H1 (cell line): ENCODE measurements at regions not wholly inside any gene's neighbourhood (a gene's known extent, or its start where the extent isn't known, plus 50 kb on each side); places are given as distances from the start of the nearest gene placed in this dataset.
"Not testable (repeated sequence)": the region's sequence is repeated elsewhere in the genome, so short reads cannot be mapped to it uniquely, and the experiment has no call there.

Experiments
- CTCF ChIA-PET: fragments of 300-600 bp; sonication (Branson Sonifier 250); formaldehyde crosslinking; loops from one replicate; lab custom pipeline; 2021; ENCODE audit not compliant: partially characterized antibody; lab: Charles Lee
- POLR2A ChIA-PET: fragments of 300-600 bp; sonication (Branson Sonifier 250); formaldehyde crosslinking; loops from one replicate; lab custom pipeline; 2021; ENCODE audit warnings: inconsistent platforms; ENCODE audit not compliant: partially characterized antibody; lab: Charles Lee
- DNase-seq, 2 experiments: peaks; one replicate each; pipeline versions ENCODE4 v3.0.0 to v3.0.0-alpha.2; 2010 to 2022; ENCODE audit warnings: low spot score in 2 of 2, low read depth in 1 of 2, mixed read lengths in 1 of 2
- FAIRE-seq: peaks from 2 replicates; lab custom pipeline; 2011; peaks lifted over from hg19 to GRCh38; lab: Jason Lieb, UNC
- H2AFZ ChIP-seq: 2 replicates; pipeline ENCODE4 v1.8.1; 2012; ENCODE audit warnings: low read length, inconsistent platforms
- H2AK5ac ChIP-seq: 2 replicates; pipeline ENCODE4 v1.6.1; 2013; ENCODE audit warnings: low read depth, low read length
- H2BK120ac ChIP-seq: replicated peaks from 2 replicates; pipeline ENCODE3; 2013; ENCODE audit warnings: low read depth, low read length, inconsistent platforms
- H2BK12ac ChIP-seq: 2 replicates; pipeline ENCODE4 v1.6.1; 2013; ENCODE audit warnings: low read depth, low read length
- H2BK15ac ChIP-seq: 2 replicates; pipeline ENCODE4 v1.6.1; 2013; ENCODE audit warnings: low read length
- H2BK20ac ChIP-seq: 2 replicates; pipeline ENCODE4 v1.6.1; 2013; ENCODE audit warnings: low read length
- H2BK5ac ChIP-seq: 2 replicates; pipeline ENCODE4 v1.6.1; 2013; ENCODE audit warnings: low read depth, low read length
- H3K14ac ChIP-seq: 2 replicates; pipeline ENCODE4 v1.6.1; 2013; ENCODE audit warnings: inconsistent platforms; ENCODE audit not compliant: insufficient read length
- H3K18ac ChIP-seq: 2 replicates; pipeline ENCODE4 v1.6.1; 2013; ENCODE audit warnings: low read length; ENCODE audit errors: extremely low read depth
- H3K23ac ChIP-seq: 2 replicates; pipeline ENCODE4 v1.6.1; 2013; ENCODE audit warnings: inconsistent platforms; ENCODE audit not compliant: insufficient read length
- H3K23me2 ChIP-seq: 2 replicates; pipeline ENCODE4 v1.6.1; 2013; ENCODE audit warnings: low read depth, low read length
- H3K27ac ChIP-seq: 2 replicates; pipeline ENCODE4 v1.6.1; 2011; ENCODE audit warnings: low read depth, low read length, inconsistent platforms
- H3K27me3 ChIP-seq, 4 experiments: replicated peaks in 1 of 4; 1 replicate in 1 of 4; 2 replicates in 3 of 4; pipeline versions ENCODE4 v1.6.1 to v1.8.1; 2011 to 2013; ENCODE audit warnings: low read length in 3 of 4, mild to moderate bottlenecking in 3 of 4, inconsistent platforms in 2 of 4, mixed read lengths in 2 of 4, moderate library complexity in 1 of 4; ENCODE audit not compliant: control insufficient read depth in 3 of 4, insufficient read depth in 3 of 4; ENCODE audit errors: extremely low read depth in 1 of 4
- H3K36me3 ChIP-seq, 4 experiments: 2 replicates each; pipeline versions ENCODE4 v1.6.1 to v1.8.1; 2011 to 2013; ENCODE audit warnings: mild to moderate bottlenecking in 4 of 4, low read length in 3 of 4, moderate library complexity in 2 of 4, control low read depth in 1 of 4, inconsistent platforms in 1 of 4; ENCODE audit not compliant: insufficient read depth in 4 of 4, control insufficient read depth in 2 of 4
- H3K4ac ChIP-seq: replicated peaks from 2 replicates; pipeline ENCODE3; 2013; ENCODE audit warnings: low read length, low read depth, mixed read lengths, inconsistent platforms; ENCODE audit not compliant: insufficient read length
- H3K4me1 ChIP-seq, 4 experiments: replicated peaks in 1 of 4; 1 replicate in 1 of 4; 2 replicates in 3 of 4; pipeline versions ENCODE4 v1.6.1 to v1.8.1; 2011 to 2013; ENCODE audit warnings: low read length in 3 of 4, inconsistent platforms in 2 of 4, mixed read lengths in 1 of 4; ENCODE audit not compliant: insufficient read depth in 4 of 4, control insufficient read depth in 3 of 4
- H3K4me2 ChIP-seq, 2 experiments: 2 replicates each; pipeline versions ENCODE4 v1.6.1 to v1.8.1; 2011 to 2013; ENCODE audit warnings: low read depth in 2 of 2, low read length in 2 of 2, control low read depth in 1 of 2, inconsistent platforms in 1 of 2, mild to moderate bottlenecking in 1 of 2; ENCODE audit not compliant: insufficient read depth in 1 of 2
- H3K4me3 ChIP-seq, 4 experiments: fragments of 200-600, 300-600 bp in 1 of 4; sonication (generic), shearing (Covaris generic), sonication (Bioruptor Twin) in 1 of 4; 2 replicates each; pipeline versions ENCODE4 v1.5.1 to v1.8.1; 2011 to 2016; ENCODE audit warnings: low read length in 4 of 4, low read depth in 3 of 4, control low read depth in 2 of 4, inconsistent platforms in 2 of 4, mild to moderate bottlenecking in 2 of 4, mixed read lengths in 1 of 4, moderate library complexity in 1 of 4; ENCODE audit not compliant: insufficient read depth in 2 of 4; ENCODE audit errors: extremely low read depth in 1 of 4
- H3K56ac ChIP-seq: replicated peaks from 2 replicates; pipeline ENCODE3; 2013; ENCODE audit warnings: low read depth, mild to moderate bottlenecking, mixed read lengths, low read length, inconsistent platforms; ENCODE audit not compliant: insufficient read length
- H3K79me1 ChIP-seq: 2 replicates; pipeline ENCODE4 v1.6.1; 2013; ENCODE audit warnings: low read depth, low read length, control low read depth
- H3K79me2 ChIP-seq, 2 experiments: 2 replicates each; pipeline versions ENCODE4 v1.6.1 to v1.8.1; 2012 to 2013; ENCODE audit warnings: low read length in 2 of 2, mild to moderate bottlenecking in 2 of 2, inconsistent platforms in 1 of 2; ENCODE audit not compliant: insufficient read depth in 2 of 2, control insufficient read depth in 1 of 2
- H3K9ac ChIP-seq, 4 experiments: replicated peaks in 1 of 4; 1 replicate in 1 of 4; 2 replicates in 3 of 4; pipeline versions ENCODE4 v1.6.1 to v1.8.1; 2011 to 2013; ENCODE audit warnings: low read depth in 3 of 4, low read length in 3 of 4, control low read depth in 2 of 4, mild to moderate bottlenecking in 2 of 4, moderate library complexity in 2 of 4, inconsistent platforms in 1 of 4; ENCODE audit errors: extremely low read depth in 1 of 4
- H3K9me3 ChIP-seq, 2 experiments: 2 replicates each; pipeline versions ENCODE4 v1.6.1 to v1.8.1; 2012 to 2013; ENCODE audit warnings: mild to moderate bottlenecking in 2 of 2, moderate library complexity in 2 of 2, control low read depth in 1 of 2, inconsistent platforms in 1 of 2, low read depth in 1 of 2, low read length in 1 of 2, mixed read lengths in 1 of 2; ENCODE audit not compliant: insufficient read depth in 2 of 2
- H4K20me1 ChIP-seq, 2 experiments: replicated peaks in 1 of 2; 2 replicates each; pipeline versions ENCODE3 to v1.8.1; 2011 to 2013; ENCODE audit warnings: inconsistent platforms in 2 of 2, low read length in 2 of 2, mild to moderate bottlenecking in 1 of 2; ENCODE audit not compliant: insufficient read depth in 2 of 2, control insufficient read depth in 1 of 2
- H4K5ac ChIP-seq: 2 replicates; pipeline ENCODE4 v1.6.1; 2013; ENCODE audit warnings: low read length, low read depth, mixed read lengths, inconsistent platforms; ENCODE audit not compliant: insufficient read length
- H4K8ac ChIP-seq: 2 replicates; pipeline ENCODE4 v1.8.0; 2013; ENCODE audit warnings: mild to moderate bottlenecking, moderate library complexity, low read length, inconsistent platforms; ENCODE audit not compliant: insufficient read depth; ENCODE audit errors: extremely low read depth
- H4K91ac ChIP-seq: replicated peaks from 2 replicates; pipeline ENCODE3; 2013; ENCODE audit warnings: low read length, mixed read lengths, inconsistent platforms; ENCODE audit not compliant: insufficient read length
- WGBS, 2 experiments: shearing (Covaris generic) in 1 of 2; methylation state at CpG; one replicate each; pipeline versions ENCODE4 v1.1.6 to v1.1.7; 2013 to 2015; ENCODE audit warnings: low lambda C conversion rate in 2 of 2, mixed read lengths in 2 of 2, inconsistent platforms in 1 of 2, low coverage in 1 of 2, missing lambda C conversion rate in 1 of 2; ENCODE audit not compliant: insufficient replicate concordance in 2 of 2, insufficient coverage in 1 of 2, insufficient read length in 1 of 2; ENCODE audit errors: extremely low coverage in 1 of 2, missing lambda C conversion rate in 1 of 2; 5-methylcytosine and 5-hydroxymethylcytosine counted together

DNA sequence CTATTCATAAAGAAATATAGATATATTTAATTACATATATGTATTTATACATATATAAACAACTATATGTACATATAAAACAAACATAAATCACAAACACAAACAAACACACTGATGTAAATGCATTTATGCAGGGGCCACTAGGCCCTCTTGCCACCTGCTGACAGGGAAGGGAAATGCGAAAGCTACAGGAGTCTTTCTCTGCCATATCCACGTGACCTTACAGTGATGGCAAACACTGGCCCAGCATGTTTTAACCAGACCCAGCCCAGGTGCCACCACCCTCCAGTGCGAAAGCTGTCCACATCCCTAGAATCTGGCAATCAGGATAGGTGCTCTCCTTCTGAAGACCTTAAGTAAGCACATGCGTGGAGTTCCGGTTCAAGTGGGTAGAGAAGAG lies 187.0 kb downstream of the ANKRD36B start:
- H3K36me3 ChIP-seq, H3K4ac ChIP-seq, H3K4me3 ChIP-seq, H3K79me2 ChIP-seq, H2BK120ac ChIP-seq, H2BK20ac ChIP-seq, H4K20me1 ChIP-seq, CTCF ChIA-PET, H3K4me1 ChIP-seq, H3K23ac ChIP-seq, H3K56ac ChIP-seq, H3K18ac ChIP-seq, H3K27ac ChIP-seq, H3K79me1 ChIP-seq, H2BK15ac ChIP-seq, H4K5ac ChIP-seq, POLR2A ChIA-PET, H2AFZ ChIP-seq, H3K9me3 ChIP-seq, H3K9ac ChIP-seq, H3K4me2 ChIP-seq, FAIRE-seq, H2BK12ac ChIP-seq, DNase-seq, H3K23me2 ChIP-seq, H2AK5ac ChIP-seq, H3K27me3 ChIP-seq, H2BK5ac ChIP-seq, H4K91ac ChIP-seq, H4K8ac ChIP-seq, H3K14ac ChIP-seq: not testable (repeated sequence)
- no CpG with 5 or more reads among the region's 5 CpGs for WGBS, 2 experiments

DNA sequence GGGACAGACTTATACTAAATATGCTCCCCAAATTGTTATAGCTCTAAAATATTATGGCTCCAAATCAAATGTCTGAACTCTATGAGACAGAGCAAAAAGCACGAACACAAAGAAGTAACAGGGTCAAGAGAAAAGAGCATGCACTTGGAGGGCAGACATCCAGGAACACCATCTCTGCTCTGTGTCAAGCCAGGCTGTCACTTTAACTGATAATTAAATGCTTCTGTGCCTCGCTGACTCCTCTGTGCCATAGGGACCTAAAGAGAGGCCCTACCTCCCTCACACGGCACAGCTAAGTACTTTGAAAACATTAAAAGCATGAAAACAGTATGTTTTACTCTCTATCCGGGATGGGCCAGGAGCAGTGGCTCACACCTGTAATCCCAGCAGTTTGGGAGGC lies 194.0 kb downstream of the ANKRD36B start:
- H2AK5ac ChIP-seq, H2BK5ac ChIP-seq, H3K27ac ChIP-seq, H4K20me1 ChIP-seq, H2BK12ac ChIP-seq, CTCF ChIA-PET, H2BK20ac ChIP-seq, H2AFZ ChIP-seq, H3K4ac ChIP-seq, H3K9ac ChIP-seq, H3K14ac ChIP-seq, H4K91ac ChIP-seq, H3K79me2 ChIP-seq, FAIRE-seq, H3K9me3 ChIP-seq, H2BK120ac ChIP-seq, H4K8ac ChIP-seq, H4K5ac ChIP-seq, H3K4me2 ChIP-seq, H2BK15ac ChIP-seq, DNase-seq, H3K18ac ChIP-seq, H3K23ac ChIP-seq, POLR2A ChIA-PET, H3K4me1 ChIP-seq, H3K56ac ChIP-seq, H3K79me1 ChIP-seq, H3K36me3 ChIP-seq, H3K4me3 ChIP-seq, H3K27me3 ChIP-seq, H3K23me2 ChIP-seq: not testable (repeated sequence)
- WGBS, 2 experiments = 86% methylated on average over 3 of the region's 4 CpGs; no CpG with 5 or more reads in 1 of the 2 experiments
